Activated CD4-positive, alpha-beta T cell treated with anti-CD3 and anti-CD28 coated beads, Interleukin-2, amount 10 ng/mL, durations not matched to agents 24 days and 14 days (primary cell): ENCODE measurements at regions not wholly inside any gene's neighbourhood (a gene's known extent, or its start where the extent isn't known, plus 50 kb on each side); places are given as distances from the start of the nearest gene placed in this dataset.
"Not testable (repeated sequence)": the region's sequence is repeated elsewhere in the genome, so short reads cannot be mapped to it uniquely, and the experiment has no call there.

Source experiments
- DNase-seq: peaks from one replicate; pipeline ENCODE4 v3.0.0; 2022
- H3K27ac Mint-ChIP-seq: one replicate; pipeline ENCODE4 v1.8.0; 2022; ENCODE audit warnings: mild to moderate bottlenecking, mixed read lengths
- H3K27me3 Mint-ChIP-seq: one replicate; pipeline ENCODE4 v1.8.0; 2022; ENCODE audit warnings: mixed read lengths
- H3K36me3 Mint-ChIP-seq: one replicate; pipeline ENCODE4 v1.8.0; 2022; ENCODE audit warnings: low read depth, mild to moderate bottlenecking, mixed read lengths
- H3K4me1 Mint-ChIP-seq: one replicate; pipeline ENCODE4 v1.8.0; 2021; ENCODE audit warnings: mixed read lengths
- H3K4me3 Mint-ChIP-seq: one replicate; pipeline ENCODE4 v1.8.0; 2022; ENCODE audit warnings: mild to moderate bottlenecking, moderate library complexity, mixed read lengths
- H3K9me3 Mint-ChIP-seq: one replicate; pipeline ENCODE4 v1.8.0; 2021; ENCODE audit warnings: mixed read lengths
- intact Hi-C: fragments of 100-400 bp; cut with micrococcal nuclease; formaldehyde crosslinking; loops from one replicate; pipeline ENCODE4 v1.15.1; 2023

DNA sequence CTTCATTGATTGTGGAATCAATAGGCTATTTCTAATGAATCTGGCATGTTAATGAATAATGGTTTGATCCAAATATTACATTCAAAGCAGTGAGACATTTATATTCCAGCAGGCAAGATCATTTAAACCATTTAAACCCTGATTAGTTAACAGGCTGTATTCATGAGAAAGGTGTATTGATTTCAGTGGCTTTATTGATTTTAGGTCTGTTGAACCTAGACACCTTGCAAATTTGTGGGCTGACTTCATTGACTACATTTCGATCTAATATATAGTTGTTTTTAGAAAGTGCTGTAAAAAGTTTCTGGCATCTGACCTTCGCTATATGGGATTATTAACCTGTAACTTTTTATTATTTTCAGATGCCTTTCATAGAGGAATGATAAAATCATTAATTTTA lies 900.1 kb upstream of the CITED2 start:
- DNase-seq, result no peak
- Mint-ChIP-seq H3K27me3 (peaks cover 2% of the 10 kb centered on the region), H3K9me3 (no peaks in the 10 kb centered on the region), H3K27ac (no peak overlapping the region), H3K4me1 (no peaks in the 10 kb centered on the region), H3K36me3 (no peaks in the 10 kb centered on the region), H3K4me3 (no peak overlapping the region)
- intact Hi-C loops, result no loop called here

DNA sequence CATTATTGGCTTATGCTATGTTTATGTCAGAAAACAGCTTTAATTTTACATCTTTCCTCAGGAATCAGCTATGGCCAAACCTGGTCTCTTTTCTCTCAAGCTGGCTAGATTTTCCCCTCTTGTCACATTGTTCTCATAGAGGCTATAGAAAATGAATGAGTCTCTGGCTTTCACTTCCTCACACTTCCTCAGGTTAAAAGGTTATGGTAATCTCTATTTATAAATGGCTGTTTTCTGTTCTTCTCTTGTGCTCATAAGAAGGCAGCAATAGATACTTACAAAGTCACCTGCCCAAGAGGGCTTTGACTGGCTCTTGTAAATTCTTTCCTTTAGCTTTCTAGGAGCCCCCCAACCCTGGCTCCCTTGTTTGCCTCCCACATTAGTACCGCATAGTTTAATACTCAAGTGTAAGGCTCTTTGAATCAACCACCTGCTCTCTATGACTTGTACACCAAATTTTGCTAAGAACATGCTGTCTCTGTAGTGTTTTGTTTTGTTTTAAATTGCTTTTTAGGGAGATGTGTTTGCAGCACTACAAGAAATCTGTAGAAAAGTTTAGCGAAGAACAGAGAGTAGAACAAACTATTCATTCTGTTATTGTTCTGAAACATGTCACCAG lies 897.4 kb upstream of the CITED2 start:
- H3K4me1 Mint-ChIP-seq, result no peaks in the 10 kb centered on the region
- no peaks in the 10 kb centered on the region for H3K27me3 Mint-ChIP-seq
- intact Hi-C loops, result no loop called here

DNA sequence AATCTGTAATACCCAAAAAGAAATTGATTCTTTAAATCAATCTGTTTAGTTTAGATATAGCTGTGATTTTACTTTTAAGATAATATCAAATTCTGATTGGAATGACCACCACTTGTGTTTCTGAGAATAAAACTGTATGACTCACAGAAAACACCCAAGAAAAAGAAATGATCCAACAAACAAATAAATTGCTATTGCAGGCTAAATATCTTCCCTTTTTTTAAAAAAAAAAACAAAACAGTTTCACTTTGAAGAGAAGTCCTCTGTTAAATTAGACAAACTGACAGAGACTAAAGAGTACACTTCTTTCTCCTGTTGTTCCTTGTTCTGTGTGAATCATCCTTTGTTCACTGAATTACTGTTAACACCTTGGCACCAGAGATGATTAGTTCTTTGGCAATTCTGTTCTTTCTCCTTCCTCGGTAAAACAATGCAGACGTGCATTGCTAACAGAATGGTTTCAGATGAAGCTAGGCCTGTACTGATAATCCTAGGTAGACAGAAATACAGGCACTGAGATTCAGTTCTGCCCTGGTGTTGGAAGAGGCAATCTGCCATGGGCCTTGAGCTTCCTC lies 895.2 kb upstream of the CITED2 start:
- Mint-ChIP-seq H3K36me3 (no peaks in the 10 kb centered on the region), H3K9me3 (no peaks in the 10 kb centered on the region), H3K4me1 (no peaks in the 10 kb centered on the region), H3K27ac (no peak overlapping the region), H3K4me3 (no peak overlapping the region), H3K27me3 (no peaks in the 10 kb centered on the region)
- intact Hi-C loops, result no loop called here
- DNase-seq, result no peak

More for the DNA sequence above, 897.4 kb upstream of the CITED2 start:
- no peaks in the 10 kb centered on the region for H3K36me3 Mint-ChIP-seq
- no peak overlapping the region for H3K27ac Mint-ChIP-seq
- H3K9me3 Mint-ChIP-seq, result no peaks in the 10 kb centered on the region
- DNase-seq, result no peak
- H3K4me3 Mint-ChIP-seq, result no peak overlapping the region

DNA sequence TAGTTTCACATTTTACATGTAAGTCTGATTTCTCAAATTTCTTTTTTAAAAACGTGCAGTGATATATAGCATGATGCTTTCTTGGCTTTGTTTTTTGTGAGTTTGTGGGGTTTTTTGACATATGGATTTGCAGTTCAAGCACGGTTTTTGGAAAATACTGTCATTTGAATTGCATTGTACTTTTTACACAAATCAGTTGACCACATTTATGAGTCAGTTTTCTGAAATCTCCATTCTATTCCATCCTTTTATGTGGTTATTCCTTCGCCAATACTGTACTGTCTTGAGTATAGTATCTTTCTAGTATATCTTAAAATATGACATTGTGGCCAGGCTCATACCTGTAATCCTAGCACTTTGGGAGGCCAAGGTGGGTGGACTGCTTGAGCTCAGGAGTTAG lies 890.0 kb upstream of the CITED2 start:
- intact Hi-C loops, result no loop called here
- no peak for DNase-seq
- Mint-ChIP-seq H3K9me3 (no peaks in the 10 kb centered on the region), H3K4me1 (no peaks in the 10 kb centered on the region), H3K27me3 (no peaks in the 10 kb centered on the region), H3K27ac (no peak overlapping the region), H3K36me3 (no peaks in the 10 kb centered on the region), H3K4me3 (no peak overlapping the region)

DNA sequence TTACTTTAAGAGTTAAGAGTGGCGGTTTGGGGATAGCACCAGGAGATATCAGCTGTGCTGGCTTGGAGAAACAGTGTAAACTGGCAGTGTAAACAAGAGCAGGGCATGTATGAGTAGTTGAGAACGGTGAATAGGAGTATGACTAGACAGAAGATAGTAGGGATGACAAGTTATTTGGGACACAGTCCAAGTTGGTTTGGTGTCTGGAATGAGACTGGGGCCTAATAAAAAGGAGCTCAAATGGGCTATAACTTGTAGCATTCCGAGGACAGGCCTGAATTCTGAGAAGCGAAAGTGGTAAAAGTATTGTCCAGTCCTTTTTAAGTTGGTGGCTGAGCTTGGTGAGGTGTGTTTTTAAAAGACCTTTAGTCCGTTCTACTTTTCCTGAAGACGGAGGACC lies 883.9 kb upstream of the CITED2 start:
- H3K9me3 Mint-ChIP-seq, DNase-seq, H3K36me3 Mint-ChIP-seq, H3K27me3 Mint-ChIP-seq, H3K4me1 Mint-ChIP-seq, H3K4me3 Mint-ChIP-seq, intact Hi-C loops, H3K27ac Mint-ChIP-seq: not testable (repeated sequence)

DNA sequence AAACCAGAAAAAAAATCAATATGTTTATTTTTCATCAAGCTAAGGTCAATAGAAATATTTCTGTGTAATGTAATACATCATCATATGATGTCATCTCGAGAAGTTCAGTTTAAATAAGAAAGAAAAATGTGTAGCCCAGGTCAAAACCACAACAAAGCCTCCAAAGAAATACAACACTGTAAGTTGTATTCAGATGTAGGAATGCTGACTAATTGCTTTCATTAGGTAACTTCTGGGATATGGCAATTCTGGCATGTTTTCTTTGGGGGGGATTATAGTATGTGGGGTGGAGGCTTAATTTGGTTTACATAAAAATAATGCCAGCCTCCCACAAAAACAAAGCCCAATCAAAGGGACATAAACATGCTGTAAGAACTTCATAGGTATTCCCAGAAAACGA lies 881.8 kb upstream of the CITED2 start:
- intact Hi-C loops, result no loop called here
- H3K27me3 Mint-ChIP-seq, result peaks cover 1% of the 10 kb centered on the region
- no peaks in the 10 kb centered on the region for H3K4me1 Mint-ChIP-seq
- no peaks in the 10 kb centered on the region for H3K9me3 Mint-ChIP-seq
- H3K4me3 Mint-ChIP-seq, result no peak overlapping the region
- H3K36me3 Mint-ChIP-seq, result no peaks in the 10 kb centered on the region
- no peak for DNase-seq
- H3K27ac Mint-ChIP-seq, result no peak overlapping the region

DNA sequence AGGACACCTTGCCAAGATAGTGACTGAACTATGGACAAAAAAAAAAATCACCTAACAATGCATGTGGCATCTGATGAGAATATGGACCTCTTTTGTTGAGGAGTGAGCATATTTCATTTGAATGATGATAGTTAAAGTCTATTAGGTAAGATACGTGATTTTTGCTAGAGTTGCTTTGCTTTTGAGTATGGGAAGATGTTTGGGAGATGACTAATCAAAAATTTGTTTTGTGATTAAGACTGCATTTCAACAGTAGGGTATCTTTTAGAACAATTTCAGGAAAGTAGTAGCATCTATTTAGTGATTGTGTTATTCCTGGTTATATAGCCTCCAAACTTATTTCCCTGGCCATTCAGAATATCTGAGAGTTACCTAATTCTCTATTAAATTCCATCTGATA lies 878.6 kb upstream of the CITED2 start:
- intact Hi-C loops, result no loop called here
- no peaks in the 10 kb centered on the region for H3K4me1 Mint-ChIP-seq
- H3K9me3 Mint-ChIP-seq, result no peaks in the 10 kb centered on the region
- H3K27ac Mint-ChIP-seq, result no peak overlapping the region
- no peaks in the 10 kb centered on the region for H3K36me3 Mint-ChIP-seq
- DNase-seq, result no peak
- H3K27me3 Mint-ChIP-seq, result peaks cover 1% of the 10 kb centered on the region
- H3K4me3 Mint-ChIP-seq, result no peak overlapping the region

DNA sequence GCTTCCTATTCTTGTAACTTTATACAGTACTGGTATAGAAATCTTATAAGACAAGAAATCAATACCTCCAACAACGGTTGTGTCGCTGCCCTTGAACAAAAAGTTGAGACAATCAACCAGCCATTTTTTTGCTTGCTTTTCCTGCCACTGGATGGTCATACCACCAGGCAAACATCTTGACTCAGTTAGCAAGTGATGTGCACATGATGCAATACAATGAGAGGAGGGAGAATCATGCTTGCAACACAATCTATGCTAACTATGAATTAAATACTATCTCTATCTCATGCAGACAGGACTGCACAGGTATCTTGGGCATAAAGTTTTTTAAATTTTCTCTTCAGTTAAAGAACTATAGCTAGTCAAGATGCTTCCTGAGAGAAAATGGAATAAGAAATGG lies 877.7 kb upstream of the CITED2 start:
- H3K9me3 Mint-ChIP-seq, result no peaks in the 10 kb centered on the region
- H3K36me3 Mint-ChIP-seq, result no peaks in the 10 kb centered on the region
- H3K4me3 Mint-ChIP-seq, result no peak overlapping the region
- H3K27me3 Mint-ChIP-seq, result peaks cover 1% of the 10 kb centered on the region
- H3K4me1 Mint-ChIP-seq, result no peaks in the 10 kb centered on the region
- no peak for DNase-seq
- H3K27ac Mint-ChIP-seq, result no peak overlapping the region
- intact Hi-C loops, result no loop called here

DNA sequence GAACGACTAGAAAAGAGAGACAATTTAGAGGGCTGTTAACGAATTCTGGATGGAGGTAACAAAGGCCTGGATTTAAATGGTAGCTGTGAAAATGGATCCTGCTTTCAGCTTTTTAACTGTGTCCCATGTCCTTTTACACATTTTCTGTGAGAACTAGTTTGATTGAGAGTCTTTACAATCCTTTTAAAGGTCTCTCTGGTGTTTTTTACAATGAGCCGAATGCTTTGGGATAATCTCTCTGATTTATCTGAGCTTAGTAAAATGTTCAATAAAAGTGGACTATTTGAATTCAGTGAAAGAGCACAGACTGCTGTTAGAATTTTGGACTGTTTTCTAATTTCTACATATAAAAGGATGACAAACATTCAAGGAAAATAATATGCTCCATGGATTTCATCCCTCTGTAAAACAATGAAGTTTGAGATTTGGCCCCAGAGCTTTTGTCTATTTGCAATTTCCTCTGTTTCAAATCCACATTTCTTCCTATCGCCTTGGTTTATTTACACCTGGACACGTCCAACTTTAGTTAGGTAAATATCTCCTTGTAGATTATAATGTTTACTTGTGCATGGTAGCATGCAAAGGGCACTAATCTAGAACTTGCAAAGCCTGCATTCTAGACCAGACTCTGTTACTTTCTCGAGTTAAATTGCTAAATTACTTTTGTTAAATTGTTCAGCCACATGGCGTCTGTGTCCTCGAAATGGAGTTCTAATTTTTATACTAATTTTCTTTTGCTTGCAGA lies 871.0 kb upstream of the CITED2 start:
- Mint-ChIP-seq H3K9me3 (no peaks in the 10 kb centered on the region), H3K4me1 (no peaks in the 10 kb centered on the region), H3K4me3 (no peak overlapping the region), H3K27me3 (no peaks in the 10 kb centered on the region), H3K27ac (no peak overlapping the region), H3K36me3 (no peaks in the 10 kb centered on the region)
- intact Hi-C loops, result no loop called here
- DNase-seq, result no peak

DNA sequence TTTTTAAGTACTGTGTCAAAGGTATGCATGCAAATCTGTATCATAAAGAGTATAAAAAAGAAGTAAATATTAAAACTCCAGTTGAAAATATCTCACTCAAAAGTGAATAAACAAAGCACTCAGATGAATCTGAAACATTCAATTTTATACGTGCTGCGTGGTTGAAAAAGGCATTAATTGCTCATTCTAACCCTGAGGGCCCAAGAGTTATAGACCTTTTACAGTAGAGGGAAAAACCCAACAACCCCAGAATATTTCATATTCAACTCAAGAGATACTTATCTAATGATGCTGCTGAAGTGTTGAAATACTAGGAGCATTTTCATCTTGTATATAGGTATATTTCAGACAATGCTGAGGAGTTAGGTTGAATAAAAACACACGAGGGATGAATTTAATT lies 862.8 kb upstream of the CITED2 start:
- intact Hi-C loops, result no loop called here

DNA sequence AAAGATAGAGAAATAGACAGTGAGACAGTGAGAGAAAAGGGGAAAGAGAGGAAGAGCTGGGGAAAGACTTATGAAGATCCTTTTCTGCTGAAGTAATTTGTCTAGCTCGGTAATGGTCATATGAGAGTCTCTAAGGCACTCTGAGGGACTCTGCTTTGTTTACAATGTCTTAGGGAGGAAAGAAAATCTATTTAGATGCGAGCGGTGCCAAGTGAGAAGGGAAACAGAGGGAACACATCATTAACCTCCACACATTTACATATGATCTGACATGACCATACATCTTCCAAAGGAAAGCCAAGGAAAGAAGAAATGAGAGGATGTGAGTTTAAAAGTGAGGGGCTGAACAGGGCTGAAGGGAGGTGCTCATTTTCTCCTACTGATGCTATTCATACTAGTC lies 862.3 kb upstream of the CITED2 start:
- no peaks in the 10 kb centered on the region for H3K27me3 Mint-ChIP-seq
- H3K9me3 Mint-ChIP-seq, result peaks cover 6% of the 10 kb centered on the region
- intact Hi-C loops, result no loop called here
- H3K4me1 Mint-ChIP-seq, result no peaks in the 10 kb centered on the region
- no peaks in the 10 kb centered on the region for H3K36me3 Mint-ChIP-seq
- no peak overlapping the region for H3K4me3 Mint-ChIP-seq
- H3K27ac Mint-ChIP-seq, result no peak overlapping the region
- no peak for DNase-seq

More for the DNA sequence above, 862.8 kb upstream of the CITED2 start:
- H3K36me3 Mint-ChIP-seq, result no peaks in the 10 kb centered on the region
- H3K4me1 Mint-ChIP-seq, result no peaks in the 10 kb centered on the region
- no peak for DNase-seq
- no peaks in the 10 kb centered on the region for H3K27me3 Mint-ChIP-seq
- no peak overlapping the region for H3K4me3 Mint-ChIP-seq
- H3K9me3 Mint-ChIP-seq, result peaks cover 6% of the 10 kb centered on the region
- no peak overlapping the region for H3K27ac Mint-ChIP-seq

DNA sequence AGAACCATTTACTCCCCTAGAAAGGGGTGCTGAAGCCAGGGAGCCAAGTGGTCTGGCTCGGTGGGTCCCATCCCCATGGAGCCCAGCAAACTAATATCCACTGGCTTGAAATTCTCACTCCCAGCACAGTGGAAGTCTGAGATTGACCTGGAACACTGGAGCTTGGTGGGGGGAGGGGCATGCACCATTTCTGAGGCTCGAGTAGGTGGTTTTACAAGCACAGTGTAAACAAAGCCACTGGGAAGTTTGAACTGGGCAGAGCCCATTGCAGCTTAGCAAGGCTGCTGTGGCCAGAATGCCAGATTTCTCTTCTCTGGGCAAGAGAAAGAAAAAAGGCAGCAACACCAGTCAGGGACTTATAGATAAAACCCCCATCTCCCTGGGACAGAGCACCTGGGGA lies 855.8 kb upstream of the CITED2 start:
- no peaks in the 10 kb centered on the region for H3K36me3 Mint-ChIP-seq
- peaks cover 15% of the 10 kb centered on the region for H3K9me3 Mint-ChIP-seq
- no peaks in the 10 kb centered on the region for H3K27me3 Mint-ChIP-seq
- no peaks in the 10 kb centered on the region for H3K4me1 Mint-ChIP-seq
- H3K4me3 Mint-ChIP-seq, result no peak overlapping the region
- intact Hi-C loops, result no loop called here
- no peak overlapping the region for H3K27ac Mint-ChIP-seq
- DNase-seq, result no peak

DNA sequence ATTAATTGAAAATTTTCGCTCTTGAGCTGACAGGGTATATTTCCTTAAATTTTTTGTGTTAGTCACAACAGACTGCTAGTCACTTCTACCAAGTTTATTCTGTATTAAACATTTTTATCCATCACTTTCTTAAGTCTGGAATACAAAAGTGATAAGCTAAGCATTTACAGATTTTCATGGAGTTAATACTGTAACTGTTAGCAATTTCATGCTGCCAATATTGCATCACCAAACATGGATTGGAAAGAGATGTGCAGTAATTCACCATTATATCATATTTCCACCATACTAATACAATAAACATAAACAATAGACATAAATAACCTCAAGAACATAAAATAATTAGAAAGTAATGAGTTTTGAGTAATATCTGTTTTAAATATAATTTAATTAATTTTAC lies 854.0 kb upstream of the CITED2 start:
- intact Hi-C loops, result no loop called here
- peaks cover 15% of the 10 kb centered on the region for H3K9me3 Mint-ChIP-seq
- no peaks in the 10 kb centered on the region for H3K36me3 Mint-ChIP-seq
- no peaks in the 10 kb centered on the region for H3K27me3 Mint-ChIP-seq
- no peak for DNase-seq
- H3K4me1 Mint-ChIP-seq, result no peaks in the 10 kb centered on the region
- no peak overlapping the region for H3K4me3 Mint-ChIP-seq
- H3K27ac Mint-ChIP-seq, result no peak overlapping the region

DNA sequence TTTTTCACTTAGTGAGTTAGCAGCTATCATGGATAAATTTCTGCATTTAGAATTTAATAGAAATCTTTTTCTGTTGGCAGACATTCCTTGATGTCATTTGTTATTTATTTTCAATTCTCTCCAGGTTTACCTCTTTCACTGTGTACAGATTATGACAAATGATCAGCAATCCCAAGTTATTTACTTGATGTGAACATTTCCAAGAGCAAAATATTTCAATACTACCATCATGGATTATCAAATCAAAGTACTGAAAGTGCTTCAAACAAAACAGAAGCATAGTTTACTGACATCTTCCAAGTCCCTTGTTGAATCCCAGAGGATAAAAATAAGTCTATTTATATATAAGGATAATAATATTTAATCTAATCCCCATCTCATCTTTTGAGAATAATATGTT lies 852.2 kb upstream of the CITED2 start:
- Mint-ChIP-seq H3K27ac (no peak overlapping the region), H3K27me3 (no peaks in the 10 kb centered on the region), H3K36me3 (no peaks in the 10 kb centered on the region), H3K4me1 (no peaks in the 10 kb centered on the region), H3K4me3 (no peak overlapping the region), H3K9me3 (peaks cover 9% of the 10 kb centered on the region)
- intact Hi-C loops, result no loop called here
- no peak for DNase-seq
